CD4-positive, alpha-beta T cell (primary cell): ENCODE measurements at regions not wholly inside any gene's neighbourhood (a gene's known extent, or its start where the extent isn't known, plus 50 kb on each side); places are given as distances from the start of the nearest gene placed in this dataset.

Source experiments
- ATAC-seq: fragments of 200-7000 bp; cut with Tn5 transposase; one replicate; pipeline ENCODE4 v1.10.0; 2022; ENCODE audit warnings: mild to moderate bottlenecking; ENCODE audit not compliant: poor library complexity
- CTCF ChIA-PET: fragments of 350-600 bp; sonication (Branson Sonifier 250); formaldehyde crosslinking; loops from one replicate; lab custom pipeline; 2021; ENCODE audit warnings: antibody characterized with exemption, inconsistent platforms; lab: Charles Lee
- POLR2A ChIA-PET: fragments of 350-600 bp; sonication (Branson Sonifier 250); formaldehyde crosslinking; loops from one replicate; lab custom pipeline; 2021; ENCODE audit warnings: antibody characterized with exemption, inconsistent platforms; lab: Charles Lee
- DNase-seq, 14 experiments: peaks; one replicate each; pipeline ENCODE4 v3.0.0-alpha.2; 2013 to 2020; ENCODE audit warnings: mixed read lengths in 2 of 14
- H3K27ac ChIP-seq, 2 donors: one replicate each; pipeline versions ENCODE4 v1.5.1 to v1.7.0; 2013; ENCODE audit warnings: low read length in 2 of 2, low read depth in 1 of 2, mild to moderate bottlenecking in 1 of 2
- H3K27me3 ChIP-seq, 2 experiments: 1 replicate in 1 of 2; 2 replicates in 1 of 2; pipeline versions ENCODE4 v1.6.1 to v1.7.0; 2013; ENCODE audit warnings: low read length in 2 of 2, control low read depth in 1 of 2, mild to moderate bottlenecking in 1 of 2, moderate library complexity in 1 of 2; ENCODE audit not compliant: insufficient read depth in 2 of 2, control insufficient read depth in 1 of 2
- H3K36me3 ChIP-seq: one replicate; pipeline ENCODE4 v1.6.1; 2013; ENCODE audit warnings: low read length, control low read depth; ENCODE audit not compliant: insufficient read depth
- H3K4me1 ChIP-seq: one replicate; pipeline ENCODE4 v1.6.1; 2013; ENCODE audit warnings: low read length, control low read depth; ENCODE audit not compliant: insufficient read depth
- H3K4me3 ChIP-seq: one replicate; pipeline ENCODE4 v1.5.1; 2013; ENCODE audit warnings: mild to moderate bottlenecking, low read length, moderate library complexity
- H3K9me3 ChIP-seq, 2 experiments: 1 replicate in 1 of 2; 2 replicates in 1 of 2; pipeline versions ENCODE4 v1.6.1 to v1.7.0; 2013; ENCODE audit warnings: low read length in 2 of 2, mild to moderate bottlenecking in 2 of 2, control low read depth in 1 of 2, moderate library complexity in 1 of 2; ENCODE audit not compliant: control insufficient read depth in 1 of 2, insufficient read depth in 1 of 2
- H3K27ac Mint-ChIP-seq: one replicate; pipeline ENCODE4 v1.8.0; 2020; ENCODE audit warnings: mixed read lengths
- H3K27me3 Mint-ChIP-seq: one replicate; pipeline ENCODE4 v1.8.0; 2021; ENCODE audit warnings: mixed read lengths
- H3K36me3 Mint-ChIP-seq: one replicate; pipeline ENCODE4 v1.8.0; 2021; ENCODE audit warnings: low read depth, mixed read lengths
- H3K4me1 Mint-ChIP-seq: one replicate; pipeline ENCODE4 v1.8.0; 2021; ENCODE audit warnings: low read depth, mixed read lengths
- H3K4me3 Mint-ChIP-seq: one replicate; pipeline ENCODE4 v1.8.0; 2020; ENCODE audit warnings: mild to moderate bottlenecking, mixed read lengths
- H3K9me3 Mint-ChIP-seq: one replicate; pipeline ENCODE4 v1.8.0; 2020; ENCODE audit warnings: mixed read lengths
- intact Hi-C, 2 experiments: fragments of 100-400 bp; cut with DNase I in 1 of 2; cut with micrococcal nuclease in 1 of 2; formaldehyde crosslinking; loops; one replicate each; pipeline versions ENCODE4 v1.15.1 to v1.9.0; 2023 to 2025; cut with DNase I, micrococcal nuclease
- TF ChIP-seq, protein P1 (sequence below): fragments of 200-600 bp; IDR thresholded peaks from one replicate; pipeline ENCODE4 v1.8.0; 2022; ENCODE audit warnings: antibody characterized with exemption, mild to moderate bottlenecking

- CTCF ChIA-PET, result no interaction called here
- TF ChIP-seq, protein P1, sequence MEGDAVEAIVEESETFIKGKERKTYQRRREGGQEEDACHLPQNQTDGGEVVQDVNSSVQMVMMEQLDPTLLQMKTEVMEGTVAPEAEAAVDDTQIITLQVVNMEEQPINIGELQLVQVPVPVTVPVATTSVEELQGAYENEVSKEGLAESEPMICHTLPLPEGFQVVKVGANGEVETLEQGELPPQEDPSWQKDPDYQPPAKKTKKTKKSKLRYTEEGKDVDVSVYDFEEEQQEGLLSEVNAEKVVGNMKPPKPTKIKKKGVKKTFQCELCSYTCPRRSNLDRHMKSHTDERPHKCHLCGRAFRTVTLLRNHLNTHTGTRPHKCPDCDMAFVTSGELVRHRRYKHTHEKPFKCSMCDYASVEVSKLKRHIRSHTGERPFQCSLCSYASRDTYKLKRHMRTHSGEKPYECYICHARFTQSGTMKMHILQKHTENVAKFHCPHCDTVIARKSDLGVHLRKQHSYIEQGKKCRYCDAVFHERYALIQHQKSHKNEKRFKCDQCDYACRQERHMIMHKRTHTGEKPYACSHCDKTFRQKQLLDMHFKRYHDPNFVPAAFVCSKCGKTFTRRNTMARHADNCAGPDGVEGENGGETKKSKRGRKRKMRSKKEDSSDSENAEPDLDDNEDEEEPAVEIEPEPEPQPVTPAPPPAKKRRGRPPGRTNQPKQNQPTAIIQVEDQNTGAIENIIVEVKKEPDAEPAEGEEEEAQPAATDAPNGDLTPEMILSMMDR, result no peak
- H3K4me3 ChIP-seq, result no peak overlapping the region
- Mint-ChIP-seq H3K27me3 (peaks cover 9% of the 10 kb centered on the region), H3K4me3 (no peak overlapping the region), H3K4me1 (no peaks in the 10 kb centered on the region), H3K9me3 (no peaks in the 10 kb centered on the region), H3K36me3 (no peaks in the 10 kb centered on the region), H3K27ac (no peak overlapping the region)
- POLR2A ChIA-PET, result no interaction called here
- intact Hi-C loops, result no loop called here
- no peaks in the 10 kb centered on the region for H3K27me3 ChIP-seq
- H3K27ac ChIP-seq, result no peak overlapping the region
- no peak for DNase-seq
- H3K9me3 ChIP-seq, result no peaks in the 10 kb centered on the region
- no peaks in the 10 kb centered on the region for H3K4me1 ChIP-seq
- ATAC-seq, result no peak
- H3K36me3 ChIP-seq, result no peaks in the 10 kb centered on the region
Observed at GRCh38 chr6:140460267-140460666, 1085.8 kb upstream of the CITED2 start.

GRCh38 chr6:140459209-140459608 lies 1084.8 kb upstream of the CITED2 start:
- TF ChIP-seq, protein P1, result no peak
- H3K27me3 ChIP-seq, result no peaks in the 10 kb centered on the region
- Mint-ChIP-seq H3K9me3 (no peaks in the 10 kb centered on the region), H3K4me1 (no peaks in the 10 kb centered on the region), H3K27ac (no peak overlapping the region), H3K4me3 (no peak overlapping the region), H3K36me3 (no peaks in the 10 kb centered on the region), H3K27me3 (peaks cover 9% of the 10 kb centered on the region)
- no peak overlapping the region for H3K4me3 ChIP-seq
- intact Hi-C loops, result no loop called here
- no peaks in the 10 kb centered on the region for H3K9me3 ChIP-seq
- DNase-seq (no peak), ATAC-seq (no peak)
- no peak overlapping the region for H3K27ac ChIP-seq
- no peaks in the 10 kb centered on the region for H3K36me3 ChIP-seq
- ChIA-PET CTCF (interaction anchor here (0.9 kb wide), 1 partner anchor 28 kb away, joined by 3 read pairs; no protein-coding TSS in a partner anchor), POLR2A (no interaction called here)
- no peaks in the 10 kb centered on the region for H3K4me1 ChIP-seq

DNA sequence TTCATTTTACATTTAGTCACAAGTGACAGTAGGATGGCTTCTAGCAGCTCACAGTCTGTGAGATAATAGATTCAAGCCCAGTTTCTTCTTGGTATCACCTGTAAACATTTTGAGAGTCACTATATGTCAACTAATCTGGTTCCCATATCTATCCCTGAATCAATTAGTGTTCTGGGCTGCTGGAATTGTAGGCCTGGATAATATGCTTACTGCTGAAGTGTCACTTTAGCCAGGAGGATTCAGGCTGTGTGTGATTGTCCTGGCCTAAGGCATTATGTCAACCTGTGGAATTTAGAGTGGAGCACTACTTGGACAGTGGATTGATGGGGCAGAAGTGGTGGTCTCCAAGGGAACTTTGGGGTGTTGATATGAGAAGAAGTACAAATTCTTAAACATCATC lies 1071.8 kb upstream of the CITED2 start:
- no peak overlapping the region for H3K4me3 Mint-ChIP-seq
- no peaks in the 10 kb centered on the region for H3K36me3 ChIP-seq
- H3K36me3 Mint-ChIP-seq, result no peaks in the 10 kb centered on the region
- H3K27me3 Mint-ChIP-seq, result no peaks in the 10 kb centered on the region
- H3K4me3 ChIP-seq, result no peak overlapping the region
- no peaks in the 10 kb centered on the region for H3K9me3 ChIP-seq
- H3K4me1 ChIP-seq, result no peaks in the 10 kb centered on the region
- ATAC-seq (no peak), DNase-seq (no peak)
- intact Hi-C loops, result loop anchor here in 1 of 2 experiments (10.0 kb wide), 1 partner anchor 1071 kb away; the partner anchor contains the start of gene CITED2
- no peak overlapping the region for H3K27ac ChIP-seq
- H3K4me1 Mint-ChIP-seq, result no peaks in the 10 kb centered on the region
- H3K9me3 Mint-ChIP-seq, result no peaks in the 10 kb centered on the region
- TF ChIP-seq, protein P1, result no peak
- H3K27me3 ChIP-seq, result no peaks in the 10 kb centered on the region
- H3K27ac Mint-ChIP-seq, result no peak overlapping the region
- CTCF ChIA-PET, result no interaction called here
- POLR2A ChIA-PET, result no interaction called here
